ENCODE measurements at regions not wholly inside any gene's neighbourhood (a gene's known extent, or its start where the extent isn't known, plus 50 kb on each side); places are given as distances from the start of the nearest gene placed in this dataset.
"Not testable (repeated sequence)": the region's sequence is repeated elsewhere in the genome, so short reads cannot be mapped to it uniquely, and the experiment has no call there.

- Histone ChIP-seq H3K27me3 (ENCODE audit: control insufficient read depth, insufficient read depth, low read length) (peaks cover 28% of the 10 kb centered on the region), H3K4me1 (ENCODE audit: control insufficient read depth, insufficient read depth, low read length) (no peaks in the 10 kb centered on the region), H3K27ac (ENCODE audit: low read length) (no peak overlapping the region), H3K36me3 (ENCODE audit: control insufficient read depth, insufficient read depth, low read length) (no peaks in the 10 kb centered on the region), H3K9me3 (replicated peaks; ENCODE audit: control insufficient read depth, low read depth, low read length) (no peaks in the 10 kb centered on the region), H3K4me3 (ENCODE audit: low read length) (no peak overlapping the region)
- 71% methylated on average over 3 of the region's 5 CpGs for WGBS (ENCODE audit: insufficient coverage)
- DNase-seq: no peak
Observed at GRCh38 chrX:17984415-17984814, 123.3 kb upstream of the RAI2 start.

DNA sequence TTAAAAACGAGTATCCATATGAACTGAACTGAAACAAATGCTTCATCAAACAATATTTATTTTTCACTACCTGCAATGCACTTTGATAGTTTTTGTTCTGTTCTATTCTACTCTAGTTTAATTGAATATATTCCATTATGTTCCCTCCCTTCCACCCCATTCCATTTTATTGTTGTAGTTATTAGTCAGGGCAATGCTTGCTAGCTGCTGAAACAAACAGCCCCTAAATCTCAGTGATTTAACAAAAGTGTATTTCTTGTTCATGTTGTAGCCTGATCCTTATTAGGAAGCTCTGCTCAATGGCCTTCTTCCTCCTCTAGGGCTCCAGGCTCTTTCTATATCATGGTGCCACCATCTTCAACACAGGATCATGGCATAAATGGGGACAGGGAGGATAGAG is 122.3 kb upstream of the RAI2 start:
- DNase-seq: no peak
- no peak overlapping the region for H3K4me3 ChIP-seq (ENCODE audit: low read length)

GRCh38 chrX:17977696-17978095 is 116.6 kb upstream of the RAI2 start:
- WGBS (ENCODE audit: insufficient coverage): 64% methylated on average over 3 of the region's 3 CpGs
- H3K27me3 ChIP-seq (ENCODE audit: control insufficient read depth, insufficient read depth, low read length): peaks cover 18% of the 10 kb centered on the region
- H3K9me3 ChIP-seq (replicated peaks; ENCODE audit: control insufficient read depth, low read depth, low read length): no peaks in the 10 kb centered on the region
- DNase-seq: no peak
- H3K36me3 ChIP-seq (ENCODE audit: control insufficient read depth, insufficient read depth, low read length): no peaks in the 10 kb centered on the region
- H3K27ac ChIP-seq (ENCODE audit: low read length): no peak overlapping the region
- H3K4me1 ChIP-seq (ENCODE audit: control insufficient read depth, insufficient read depth, low read length): no peaks in the 10 kb centered on the region
- H3K4me3 ChIP-seq (ENCODE audit: low read length): no peak overlapping the region

More for the DNA sequence above, 122.3 kb upstream of the RAI2 start:
- Histone ChIP-seq H3K36me3 (ENCODE audit: control insufficient read depth, insufficient read depth, low read length) (no peaks in the 10 kb centered on the region), H3K4me1 (ENCODE audit: control insufficient read depth, insufficient read depth, low read length) (no peaks in the 10 kb centered on the region), H3K27me3 (ENCODE audit: control insufficient read depth, insufficient read depth, low read length) (peaks cover 26% of the 10 kb centered on the region), H3K27ac (ENCODE audit: low read length) (no peak overlapping the region), H3K9me3 (replicated peaks; ENCODE audit: control insufficient read depth, low read depth, low read length) (no peaks in the 10 kb centered on the region)
- WGBS (ENCODE audit: insufficient coverage): no CpG with 5 or more reads among the region's 1 CpG

DNA sequence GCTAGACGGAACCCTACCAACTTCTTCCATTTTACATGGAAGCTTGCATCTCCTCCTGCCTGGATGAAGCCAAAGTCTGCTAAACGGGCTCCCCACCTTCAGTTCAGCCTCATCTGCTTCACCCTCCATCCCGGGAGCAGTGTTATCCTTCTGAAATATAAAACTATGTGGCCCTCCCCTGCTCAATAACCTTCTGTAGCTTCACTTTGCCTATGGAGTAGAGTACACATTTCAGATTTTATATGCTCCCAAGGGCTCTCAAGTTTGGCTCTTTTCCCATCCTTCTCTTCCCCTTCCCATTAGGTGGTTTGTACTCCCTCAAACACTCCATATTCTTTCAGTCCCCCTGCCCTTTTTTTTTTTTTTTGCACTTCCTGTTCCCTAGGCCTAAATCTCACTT is 115.9 kb upstream of the RAI2 start:
- WGBS (ENCODE audit: insufficient coverage): 27% methylated on average over 2 of the region's 3 CpGs

GRCh38 chrX:17975349-17975748 is 114.3 kb upstream of the RAI2 start:
- not testable (repeated sequence) for DNase-seq; H3K4me3 ChIP-seq (ENCODE audit: low read length); H3K9me3 ChIP-seq (replicated peaks; ENCODE audit: control insufficient read depth, low read depth, low read length); H3K27ac ChIP-seq (ENCODE audit: low read length); H3K36me3 ChIP-seq (ENCODE audit: control insufficient read depth, insufficient read depth, low read length); H3K4me1 ChIP-seq (ENCODE audit: control insufficient read depth, insufficient read depth, low read length)
- peaks cover 19% of the 10 kb centered on the region for H3K27me3 ChIP-seq (ENCODE audit: control insufficient read depth, insufficient read depth, low read length)
- 80% methylated on average over 1 of the region's 5 CpGs for WGBS (ENCODE audit: insufficient coverage)

More for the DNA sequence above, 115.9 kb upstream of the RAI2 start:
- Histone ChIP-seq H3K4me1 (ENCODE audit: control insufficient read depth, insufficient read depth, low read length) (no peaks in the 10 kb centered on the region), H3K36me3 (ENCODE audit: control insufficient read depth, insufficient read depth, low read length) (no peaks in the 10 kb centered on the region), H3K27me3 (ENCODE audit: control insufficient read depth, insufficient read depth, low read length) (peaks cover 18% of the 10 kb centered on the region), H3K27ac (ENCODE audit: low read length) (no peak overlapping the region), H3K9me3 (replicated peaks; ENCODE audit: control insufficient read depth, low read depth, low read length) (no peaks in the 10 kb centered on the region), H3K4me3 (ENCODE audit: low read length) (no peak overlapping the region)
- no peak for DNase-seq

GRCh38 chrX:17968367-17968766 is 107.3 kb upstream of the RAI2 start:
- no peaks in the 10 kb centered on the region for H3K36me3 ChIP-seq (ENCODE audit: control insufficient read depth, insufficient read depth, low read length)
- no peak for DNase-seq
- no peak overlapping the region for H3K4me3 ChIP-seq (ENCODE audit: low read length)
- H3K9me3 ChIP-seq (replicated peaks; ENCODE audit: control insufficient read depth, low read depth, low read length): no peaks in the 10 kb centered on the region
- H3K4me1 ChIP-seq (ENCODE audit: control insufficient read depth, insufficient read depth, low read length): no peaks in the 10 kb centered on the region
- H3K27me3 ChIP-seq (ENCODE audit: control insufficient read depth, insufficient read depth, low read length): peaks cover 25% of the 10 kb centered on the region
- no peak overlapping the region for H3K27ac ChIP-seq (ENCODE audit: low read length)
- WGBS (ENCODE audit: insufficient coverage): 68% methylated on average over 6 of the region's 8 CpGs

GRCh38 chrX:17967888-17968287 is 106.8 kb upstream of the RAI2 start:
- Histone ChIP-seq H3K27me3 (ENCODE audit: control insufficient read depth, insufficient read depth, low read length) (peaks cover 28% of the 10 kb centered on the region), H3K9me3 (replicated peaks; ENCODE audit: control insufficient read depth, low read depth, low read length) (no peaks in the 10 kb centered on the region), H3K27ac (ENCODE audit: low read length) (no peak overlapping the region), H3K4me1 (ENCODE audit: control insufficient read depth, insufficient read depth, low read length) (no peaks in the 10 kb centered on the region), H3K4me3 (ENCODE audit: low read length) (no peak overlapping the region), H3K36me3 (ENCODE audit: control insufficient read depth, insufficient read depth, low read length) (no peaks in the 10 kb centered on the region)
- no CpG with 5 or more reads among the region's 3 CpGs for WGBS (ENCODE audit: insufficient coverage)
- DNase-seq: no peak

GRCh38 chrX:17964871-17965270 is 103.8 kb upstream of the RAI2 start:
- no peaks in the 10 kb centered on the region for H3K9me3 ChIP-seq (replicated peaks; ENCODE audit: control insufficient read depth, low read depth, low read length)
- no peak for DNase-seq

GRCh38 chrX:17960891-17961290 is 99.8 kb upstream of the RAI2 start:
- no peak for DNase-seq
- H3K27me3 ChIP-seq (ENCODE audit: control insufficient read depth, insufficient read depth, low read length): peaks cover 9% of the 10 kb centered on the region
- WGBS (ENCODE audit: insufficient coverage): no CpG with 5 or more reads among the region's 3 CpGs
- no peaks in the 10 kb centered on the region for H3K36me3 ChIP-seq (ENCODE audit: control insufficient read depth, insufficient read depth, low read length)
- no peak overlapping the region for H3K4me3 ChIP-seq (ENCODE audit: low read length)
- no peak overlapping the region for H3K27ac ChIP-seq (ENCODE audit: low read length)
- no peaks in the 10 kb centered on the region for H3K9me3 ChIP-seq (replicated peaks; ENCODE audit: control insufficient read depth, low read depth, low read length)
- no peaks in the 10 kb centered on the region for H3K4me1 ChIP-seq (ENCODE audit: control insufficient read depth, insufficient read depth, low read length)

More at GRCh38 chrX:17964871-17965270, 103.8 kb upstream of the RAI2 start:
- 83% methylated on average over 1 of the region's 1 CpG for WGBS (ENCODE audit: insufficient coverage)
- Histone ChIP-seq H3K4me3 (ENCODE audit: low read length) (no peak overlapping the region), H3K27me3 (ENCODE audit: control insufficient read depth, insufficient read depth, low read length) (peaks cover 23% of the 10 kb centered on the region), H3K27ac (ENCODE audit: low read length) (no peak overlapping the region), H3K4me1 (ENCODE audit: control insufficient read depth, insufficient read depth, low read length) (no peaks in the 10 kb centered on the region), H3K36me3 (ENCODE audit: control insufficient read depth, insufficient read depth, low read length) (no peaks in the 10 kb centered on the region)

DNA sequence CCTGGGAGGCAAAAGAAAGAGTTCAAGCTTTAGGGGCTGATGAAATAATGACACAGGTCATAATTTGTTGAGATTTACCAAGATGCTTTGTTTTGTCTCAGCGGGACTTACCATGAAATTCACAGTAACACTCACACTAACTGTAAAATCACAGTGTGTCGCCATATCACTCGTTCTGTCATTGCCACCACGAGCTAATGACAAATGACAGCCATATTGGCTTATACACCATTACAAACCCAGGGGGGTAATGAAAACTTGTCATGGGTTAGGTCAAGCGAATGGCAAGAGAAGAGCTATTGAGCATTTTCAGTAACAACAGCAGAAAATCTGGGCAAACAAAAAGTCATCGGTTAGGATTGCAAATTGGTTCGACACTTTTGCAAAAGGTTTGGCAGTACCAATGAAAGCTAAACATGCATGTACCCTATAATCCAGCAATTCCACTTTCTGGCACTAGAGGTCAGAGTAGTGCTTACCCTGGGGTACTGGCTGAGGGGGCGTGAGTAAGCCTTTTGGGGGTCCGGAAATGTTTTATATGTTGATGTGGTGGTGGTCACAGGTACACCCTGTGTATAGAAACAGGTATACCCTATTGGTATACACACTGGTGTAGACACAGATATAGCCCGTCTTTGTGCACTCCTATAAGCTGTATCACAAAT is 83.9 kb upstream of the RAI2 start:
- Histone ChIP-seq H3K4me1 (ENCODE audit: control insufficient read depth, insufficient read depth, low read length) (no peaks in the 10 kb centered on the region), H3K9me3 (replicated peaks; ENCODE audit: control insufficient read depth, low read depth, low read length) (no peaks in the 10 kb centered on the region), H3K27ac (ENCODE audit: low read length) (no peak overlapping the region), H3K4me3 (ENCODE audit: low read length) (no peak overlapping the region), H3K27me3 (ENCODE audit: control insufficient read depth, insufficient read depth, low read length) (peaks cover 16% of the 10 kb centered on the region), H3K36me3 (ENCODE audit: control insufficient read depth, insufficient read depth, low read length) (no peaks in the 10 kb centered on the region)
- 40% methylated on average over 1 of the region's 10 CpGs for WGBS (ENCODE audit: insufficient coverage)
- DNase-seq: peak; percentile 2

DNA sequence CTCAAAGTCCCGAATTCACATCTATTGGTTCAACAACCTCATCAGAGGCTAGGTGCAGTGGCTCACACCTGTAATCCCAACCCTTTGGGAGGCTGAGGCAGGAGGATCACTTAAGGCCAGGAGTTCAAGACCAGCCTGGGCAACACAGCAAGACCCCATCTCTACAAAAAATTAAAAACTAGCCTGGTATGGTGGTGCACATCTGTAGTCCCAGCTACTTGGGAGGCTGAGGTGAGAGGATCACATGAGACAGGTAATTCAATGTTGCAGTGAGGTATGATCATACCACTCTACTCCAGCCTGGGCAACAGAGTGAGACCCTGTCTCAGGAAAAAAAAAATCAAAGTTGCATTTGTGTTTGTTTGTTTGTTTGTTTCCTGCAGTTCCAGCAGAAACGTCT is 80.1 kb upstream of the RAI2 start:
- 45% methylated on average over 1 of the region's 2 CpGs for WGBS (ENCODE audit: insufficient coverage)
- H3K9me3 ChIP-seq (replicated peaks; ENCODE audit: control insufficient read depth, low read depth, low read length); H3K36me3 ChIP-seq (ENCODE audit: control insufficient read depth, insufficient read depth, low read length); H3K27ac ChIP-seq (ENCODE audit: low read length); H3K4me3 ChIP-seq (ENCODE audit: low read length); DNase-seq; H3K4me1 ChIP-seq (ENCODE audit: control insufficient read depth, insufficient read depth, low read length); H3K27me3 ChIP-seq (ENCODE audit: control insufficient read depth, insufficient read depth, low read length): not testable (repeated sequence)
